NCI-H1436 treated with DMSO at 0.1 percent for 48 hours (cell line): ENCODE measurements at regions not wholly inside any gene's neighbourhood (a gene's known extent, or its start where the extent isn't known, plus 50 kb on each side); places are given as distances from the start of the nearest gene placed in this dataset.

Source experiments
- DNase-seq: peaks from one replicate; lab custom pipeline; 2025; lab: John Stamatoyannopoulos, UW

DNA sequence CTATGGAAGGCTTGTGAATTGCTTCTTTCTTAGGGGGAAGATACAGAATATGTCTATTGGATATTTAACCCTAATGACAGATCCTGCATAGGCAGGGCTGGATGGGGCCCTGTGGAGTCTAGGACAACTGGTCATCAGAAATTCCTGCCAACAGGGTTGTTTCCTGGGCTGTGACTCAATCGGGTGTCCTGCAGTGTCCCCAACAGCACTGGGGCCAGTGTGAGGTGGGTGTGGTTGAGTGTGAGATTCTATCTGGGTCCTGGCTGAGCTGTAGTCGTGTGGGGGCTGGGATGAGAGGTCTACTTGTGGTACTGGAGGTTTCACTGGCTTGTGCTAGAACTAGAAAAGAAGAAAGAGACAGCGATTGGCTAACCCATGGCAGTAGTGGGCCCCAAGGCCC, 87.3 kb upstream of the WDR1 start:
- no peak for DNase-seq

DNA sequence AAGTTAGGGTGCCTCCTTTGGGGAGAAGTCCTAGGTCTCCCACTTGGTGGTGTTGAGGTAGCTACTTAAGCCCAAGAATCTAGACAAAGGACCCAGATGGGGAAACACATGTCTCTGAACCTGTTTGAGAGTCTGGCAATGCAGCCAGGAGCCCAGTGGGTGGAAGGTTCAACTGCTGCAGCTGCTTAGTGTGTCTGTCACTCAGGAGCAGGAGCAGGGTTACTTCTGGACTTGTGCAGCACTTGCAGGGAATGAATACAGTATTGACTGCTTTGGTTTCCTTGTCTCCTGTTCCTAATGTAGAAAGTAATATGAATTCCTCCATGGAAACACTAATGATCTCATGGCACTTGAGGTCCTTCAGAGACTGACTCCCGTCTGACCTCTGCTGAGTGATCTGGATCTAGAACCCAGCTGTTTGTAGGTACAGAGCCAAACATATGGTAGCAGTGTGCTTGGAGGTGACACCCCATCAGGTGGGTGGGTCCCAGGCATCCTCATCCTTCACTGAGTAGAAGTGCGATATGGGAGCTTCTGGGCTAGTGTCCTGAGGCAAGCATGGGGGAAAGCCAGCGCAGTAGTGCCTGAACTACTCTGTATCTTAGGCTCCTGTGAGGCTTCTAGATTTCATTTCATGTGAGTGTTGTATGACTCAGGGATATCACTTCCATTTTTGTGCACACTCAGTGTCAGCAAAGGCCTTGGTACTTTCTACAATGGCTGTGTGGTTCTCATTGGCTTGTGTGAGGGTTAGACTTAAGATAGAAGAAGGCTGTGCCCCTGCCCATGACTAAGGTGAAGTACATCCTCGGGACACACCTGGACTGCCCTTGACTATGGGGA, 85.0 kb upstream of the WDR1 start:
- no peak for DNase-seq

DNA sequence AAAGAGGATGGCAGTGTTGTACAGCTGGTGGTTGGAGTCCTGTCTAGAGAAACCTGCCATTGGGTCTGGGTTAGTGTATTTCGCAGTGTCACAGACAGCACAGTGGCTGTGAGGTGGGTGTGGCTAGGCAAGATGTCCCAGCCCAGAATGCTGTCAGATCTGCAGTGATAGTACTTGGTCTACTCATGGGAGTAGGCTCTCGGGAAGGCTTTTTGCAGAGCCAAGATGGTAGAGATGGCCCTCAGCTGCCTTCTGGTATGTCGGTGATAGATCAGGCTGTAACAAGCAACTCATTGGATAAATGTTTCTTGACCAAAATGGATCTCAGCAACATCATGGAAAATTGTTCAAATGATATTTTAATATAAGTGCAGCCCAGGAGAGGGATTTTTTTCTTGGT, 84.3 kb upstream of the WDR1 start:
- no peak for DNase-seq

DNA sequence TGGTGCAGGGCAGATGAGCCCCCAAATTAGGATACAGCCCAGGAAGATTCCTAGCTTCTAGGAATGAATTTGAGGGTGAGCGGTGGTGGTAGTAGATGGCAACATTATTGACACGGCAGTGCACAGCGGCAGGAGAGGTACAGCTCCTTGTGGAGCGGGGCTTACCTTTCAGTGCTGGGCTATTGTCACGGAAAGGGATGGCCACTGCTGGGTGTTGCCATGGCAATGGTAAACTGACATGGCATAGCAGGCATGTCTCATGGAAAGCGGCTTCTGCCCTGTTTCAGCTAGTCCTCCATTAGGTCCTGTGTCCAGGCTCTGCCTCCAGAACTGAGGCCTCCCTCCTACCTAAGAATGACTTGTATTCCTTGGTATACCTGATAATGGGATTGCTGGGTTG, 81.8 kb upstream of the WDR1 start:
- DNase-seq: no peak

DNA sequence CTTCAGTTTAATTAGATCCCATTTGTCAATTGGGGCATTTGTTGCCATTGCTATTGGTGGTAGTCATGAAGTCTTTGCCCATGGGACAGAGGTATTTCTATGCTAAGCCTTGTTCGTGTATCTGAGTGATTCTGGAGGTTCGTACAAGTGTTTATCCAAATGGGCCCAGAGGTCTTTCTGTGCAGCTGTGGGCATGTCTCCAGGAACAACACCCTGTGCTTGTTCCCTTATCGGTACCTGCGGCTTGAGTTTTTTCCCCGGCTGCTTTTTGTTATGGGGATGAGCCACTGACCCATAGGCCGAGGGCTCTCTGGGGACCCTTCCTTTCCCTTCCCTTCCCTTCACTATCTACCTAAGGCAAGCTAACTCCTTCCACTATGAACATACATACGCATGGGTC, 81.4 kb upstream of the WDR1 start:
- DNase-seq: no peak

DNA sequence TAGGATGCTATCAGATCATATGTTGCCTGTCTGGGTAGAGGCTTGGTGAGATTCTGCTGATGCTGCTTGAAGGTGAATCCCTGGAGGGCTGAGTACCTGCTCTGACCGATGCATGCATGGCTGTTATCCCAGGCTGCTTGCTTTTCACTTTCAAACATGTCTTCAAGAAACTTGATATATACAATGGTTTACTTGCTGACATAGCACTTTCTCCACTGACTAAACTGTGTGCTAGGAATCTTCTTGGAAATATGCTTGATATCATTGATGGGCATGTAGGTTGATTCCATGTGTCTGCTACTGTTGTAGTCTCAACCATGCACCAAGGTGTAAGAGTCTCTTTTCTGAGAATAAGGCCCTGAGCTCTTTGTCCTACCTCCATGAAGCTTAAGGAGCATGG, 79.6 kb upstream of the WDR1 start:
- DNase-seq: no peak

DNA sequence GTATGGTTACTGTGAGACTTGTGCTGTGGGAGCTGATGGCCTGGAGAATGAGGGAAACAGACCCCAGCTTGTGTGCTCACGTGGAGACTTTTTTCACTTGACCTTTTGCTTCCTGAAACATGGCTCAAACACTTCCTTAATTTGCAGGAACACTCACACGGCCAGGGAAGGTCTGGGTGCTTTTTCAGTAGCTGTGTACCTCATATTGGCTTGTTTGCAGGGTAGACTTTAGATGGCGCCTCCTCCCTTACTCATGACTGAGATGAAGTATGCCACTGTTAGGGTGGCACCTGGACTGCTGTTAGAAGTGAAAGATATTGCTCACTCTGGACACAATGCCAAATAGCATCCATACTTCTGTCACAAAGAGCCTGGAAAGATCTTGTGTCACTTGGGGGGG, 75.7 kb upstream of the WDR1 start:
- DNase-seq: no peak

DNA sequence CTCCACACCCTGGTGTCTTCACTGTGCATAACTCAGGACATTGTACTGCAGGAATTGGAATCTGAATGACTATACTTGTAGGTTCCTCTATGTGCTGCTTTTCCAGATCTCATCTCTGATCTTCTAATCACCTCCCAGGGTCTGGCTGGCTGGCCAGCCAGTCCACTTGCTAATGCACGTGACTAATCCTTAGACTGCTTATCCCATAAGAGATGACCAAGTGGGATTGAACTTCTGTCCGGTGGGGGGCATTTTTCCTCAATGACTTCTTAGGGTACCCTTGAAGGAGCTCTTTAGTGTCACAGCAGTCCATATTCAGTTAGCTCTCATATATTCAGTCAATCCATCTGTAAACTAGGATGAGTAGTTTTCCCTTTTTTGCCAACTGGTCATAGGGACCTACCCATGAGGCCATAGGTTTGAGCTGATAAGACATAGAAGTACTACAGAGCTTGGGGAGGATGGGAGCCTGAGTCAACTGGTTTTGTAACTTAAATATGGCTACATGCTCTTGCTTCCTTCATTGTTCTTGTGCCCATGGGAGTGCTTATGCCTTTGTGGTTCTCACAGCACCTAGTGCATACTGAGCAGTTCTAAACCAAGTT, 71.9 kb upstream of the WDR1 start:
- DNase-seq: no peak

DNA sequence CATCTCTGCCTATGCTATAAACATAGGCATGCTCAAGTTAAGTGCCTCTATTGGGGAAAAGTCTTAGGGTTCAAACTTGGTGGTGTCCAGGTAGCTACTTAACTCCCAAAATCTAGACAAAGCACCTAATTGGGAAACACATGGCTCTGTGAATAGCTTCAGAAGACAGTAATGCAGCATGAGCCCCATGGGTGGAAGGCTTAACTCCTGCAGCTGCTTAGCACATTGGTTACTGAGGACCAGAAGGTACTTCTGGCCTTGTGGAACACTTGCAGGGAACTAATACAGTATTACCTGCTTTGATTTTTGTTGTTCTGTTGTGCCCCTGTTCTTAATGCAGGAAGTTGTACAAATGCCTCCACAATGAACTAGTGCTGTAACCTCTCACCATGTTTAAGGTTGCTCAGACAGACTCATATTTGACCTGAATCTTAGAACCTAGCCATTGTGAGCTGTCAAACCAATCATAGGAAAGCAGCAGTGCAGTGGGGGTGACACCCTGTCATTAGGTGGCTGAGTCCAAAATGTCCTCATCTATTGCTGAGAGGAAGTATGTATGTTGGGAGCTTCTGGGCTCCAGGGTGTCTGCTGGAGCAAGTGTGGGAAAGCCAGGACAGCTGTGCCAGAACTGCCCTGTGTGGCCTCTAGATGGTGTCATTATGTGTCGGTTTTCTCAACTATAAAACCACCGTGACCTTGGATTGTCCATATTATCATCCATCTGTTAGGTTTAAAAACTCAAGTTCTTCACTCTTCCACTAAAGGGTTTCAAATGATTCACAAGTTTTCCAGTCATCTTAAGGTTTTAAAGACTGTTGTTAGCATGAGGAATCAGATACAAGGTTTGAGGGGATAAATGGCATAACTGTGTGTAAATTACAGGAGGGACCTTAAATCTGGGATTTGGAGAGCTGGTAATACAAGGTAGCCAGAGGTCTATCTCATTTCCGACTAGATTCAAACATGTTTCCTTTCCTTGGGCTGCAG, 69.9 kb upstream of the WDR1 start:
- DNase-seq: no peak

DNA sequence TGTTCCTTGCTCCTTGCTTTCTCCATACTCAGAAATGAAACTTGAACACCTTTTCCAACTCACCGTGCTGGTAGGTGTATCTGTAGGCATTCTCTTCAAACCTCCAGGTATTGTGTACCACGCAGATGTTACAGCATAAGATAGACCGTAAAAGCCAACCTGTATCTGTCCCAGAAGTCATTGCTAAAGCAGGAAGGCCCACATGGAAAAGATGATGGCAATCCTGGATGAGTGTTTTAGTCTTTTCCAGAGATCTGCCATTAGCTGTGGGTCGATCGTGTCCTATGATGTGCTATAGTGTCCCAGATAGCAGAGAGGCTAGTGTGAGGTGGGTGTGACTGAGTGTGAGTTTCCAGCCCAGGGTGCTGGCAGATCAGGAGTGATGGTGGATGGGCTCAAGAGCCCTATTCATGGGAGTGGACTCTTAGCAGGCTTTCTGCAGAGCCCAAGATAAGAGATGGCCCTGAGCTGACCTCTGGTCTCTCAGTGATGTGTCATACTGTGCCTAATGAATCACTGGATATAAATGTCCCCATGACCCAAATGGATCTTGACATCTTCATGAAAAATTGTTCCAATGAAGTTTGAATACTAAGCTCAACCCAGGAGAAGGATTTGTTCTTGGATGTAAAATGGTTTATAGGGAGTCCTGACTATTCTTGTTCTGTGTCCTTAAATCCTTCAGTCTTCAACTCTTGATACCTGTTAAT, 69.1 kb upstream of the WDR1 start:
- DNase-seq: no peak

DNA sequence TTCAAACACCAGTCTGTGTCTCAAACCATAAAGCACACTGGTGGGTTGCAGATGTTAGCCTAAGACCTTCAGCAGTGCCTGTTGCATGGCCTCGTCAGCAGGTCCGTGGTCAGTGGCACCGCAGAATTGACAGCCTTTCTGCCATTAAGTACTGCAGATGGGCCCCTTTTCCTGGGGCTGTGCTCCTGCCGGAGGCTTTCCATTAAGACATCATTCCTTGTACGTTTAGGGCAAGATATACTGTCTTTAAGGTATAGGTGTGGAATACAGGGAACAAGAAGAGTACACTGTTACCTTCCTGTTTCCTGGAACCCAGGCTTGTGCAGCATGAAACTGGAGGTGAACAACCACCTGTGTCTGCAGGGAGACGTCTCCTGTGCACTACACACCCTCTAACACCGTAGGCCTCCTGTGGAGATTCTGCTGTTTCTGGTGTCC, 67.9 kb upstream of the WDR1 start:
- no peak for DNase-seq

DNA sequence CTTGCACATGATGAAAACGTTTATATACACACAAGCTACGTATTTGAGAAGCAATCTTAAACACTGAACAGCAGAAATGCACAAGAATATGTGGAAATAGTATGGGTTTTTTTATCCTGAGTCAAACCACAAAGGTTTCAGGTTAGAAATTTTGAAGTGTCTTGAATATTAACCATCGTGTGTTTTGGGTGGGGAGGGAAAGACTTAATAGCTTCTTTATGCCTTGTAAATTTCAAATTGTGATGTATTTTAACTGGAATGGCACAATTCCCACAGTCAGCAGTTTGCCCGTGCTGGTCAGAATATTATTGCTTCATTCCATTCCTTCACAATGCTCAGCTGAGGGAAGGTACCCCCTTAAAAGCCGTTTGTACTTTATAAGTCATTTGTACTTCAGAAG, 67.4 kb upstream of the WDR1 start:
- no peak for DNase-seq

DNA sequence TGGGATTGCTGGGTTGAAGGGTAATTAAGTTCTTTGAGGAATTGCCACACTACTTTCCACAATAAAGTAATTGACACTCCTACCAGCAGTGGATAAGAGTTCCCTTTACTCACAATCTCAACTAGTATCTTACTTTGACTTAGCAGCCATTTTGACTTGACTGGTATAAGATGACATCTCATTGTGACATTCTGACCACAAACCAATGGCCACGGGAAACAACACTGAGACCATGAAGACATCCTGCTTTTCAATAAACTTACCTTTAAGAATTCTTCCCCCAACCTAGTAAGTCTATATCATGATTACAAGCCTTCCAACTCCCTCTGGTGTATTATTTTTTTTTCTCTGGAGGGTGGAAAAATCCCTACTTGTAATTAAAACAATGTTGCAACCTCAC, 66.9 kb upstream of the WDR1 start:
- no peak for DNase-seq

DNA sequence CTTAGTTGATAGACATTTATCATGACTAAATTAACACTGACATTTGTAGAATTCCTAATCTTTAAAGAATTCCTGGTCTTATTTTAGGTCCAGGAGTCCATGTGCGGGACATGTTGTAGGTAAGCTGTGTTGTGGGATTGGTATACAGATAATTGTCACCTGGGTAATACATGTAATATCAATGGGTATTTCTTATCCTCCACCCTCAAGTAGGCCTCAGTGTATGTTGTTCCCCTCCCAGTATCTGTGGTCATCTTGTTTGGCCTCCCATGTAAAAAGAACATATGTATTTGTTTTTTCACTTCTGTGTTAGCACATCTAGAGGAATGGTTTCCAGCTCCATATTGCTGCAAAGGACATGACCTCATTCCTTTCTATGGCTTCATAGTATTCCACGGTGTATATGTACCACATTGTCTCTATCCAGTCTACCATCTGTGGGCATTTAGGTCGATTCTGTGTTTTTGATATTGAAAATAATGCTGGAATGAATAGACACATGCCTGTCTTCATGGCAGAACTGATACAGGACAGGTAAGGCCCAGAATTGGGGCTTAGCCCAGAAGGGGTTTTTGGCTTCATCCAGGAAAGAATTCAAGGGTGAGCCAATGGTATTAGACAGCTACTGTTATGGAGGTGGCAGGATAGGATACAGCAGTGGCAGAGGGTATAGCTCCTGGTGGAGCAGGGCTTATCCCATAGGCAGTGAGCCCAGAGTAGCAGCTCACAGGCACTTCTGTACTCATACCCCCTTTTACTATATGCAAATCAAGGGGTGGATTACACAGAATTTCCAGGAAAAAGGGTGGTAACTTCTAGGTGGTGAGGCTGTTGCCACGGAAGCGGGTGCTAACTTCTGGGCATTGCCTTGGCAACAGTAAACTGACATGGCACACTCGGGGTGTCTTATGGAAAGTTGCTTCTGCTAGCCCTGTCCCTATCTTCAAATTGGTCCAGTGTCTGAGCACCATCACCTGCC, 66.1 kb upstream of the WDR1 start:
- DNase-seq: no peak

DNA sequence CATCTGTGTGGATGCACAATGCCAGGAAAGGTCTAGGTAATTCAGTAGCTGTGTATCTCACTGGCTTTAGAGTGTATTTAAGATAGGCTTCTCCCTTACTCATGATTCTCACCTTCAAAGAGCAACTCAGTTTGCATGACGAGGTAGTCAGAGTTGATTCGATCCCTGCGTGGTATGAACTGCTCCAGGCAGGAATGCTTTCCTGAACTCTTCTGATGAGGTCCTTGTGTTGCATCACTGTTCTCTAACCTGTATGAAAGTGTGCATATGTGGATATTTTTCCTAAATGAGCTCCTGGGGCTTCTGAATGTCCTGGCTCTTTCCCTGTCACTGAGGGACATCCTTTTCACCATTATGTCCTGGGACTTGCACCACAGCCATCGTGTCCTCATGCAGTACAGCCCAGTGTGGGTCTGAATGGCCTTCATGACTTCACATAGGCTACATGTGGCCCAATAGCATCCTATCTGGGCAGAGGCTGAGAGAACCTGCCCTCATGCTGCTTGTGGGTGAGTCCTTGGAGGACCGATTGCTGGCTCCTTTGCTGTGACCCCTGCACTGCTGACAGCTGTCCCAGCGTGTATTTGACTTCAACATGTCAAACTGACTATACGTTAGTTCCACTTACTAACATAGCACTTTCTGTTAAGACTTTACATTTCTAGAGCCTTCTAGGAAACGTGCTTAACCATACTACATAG, 65.3 kb upstream of the WDR1 start:
- no peak for DNase-seq

DNA sequence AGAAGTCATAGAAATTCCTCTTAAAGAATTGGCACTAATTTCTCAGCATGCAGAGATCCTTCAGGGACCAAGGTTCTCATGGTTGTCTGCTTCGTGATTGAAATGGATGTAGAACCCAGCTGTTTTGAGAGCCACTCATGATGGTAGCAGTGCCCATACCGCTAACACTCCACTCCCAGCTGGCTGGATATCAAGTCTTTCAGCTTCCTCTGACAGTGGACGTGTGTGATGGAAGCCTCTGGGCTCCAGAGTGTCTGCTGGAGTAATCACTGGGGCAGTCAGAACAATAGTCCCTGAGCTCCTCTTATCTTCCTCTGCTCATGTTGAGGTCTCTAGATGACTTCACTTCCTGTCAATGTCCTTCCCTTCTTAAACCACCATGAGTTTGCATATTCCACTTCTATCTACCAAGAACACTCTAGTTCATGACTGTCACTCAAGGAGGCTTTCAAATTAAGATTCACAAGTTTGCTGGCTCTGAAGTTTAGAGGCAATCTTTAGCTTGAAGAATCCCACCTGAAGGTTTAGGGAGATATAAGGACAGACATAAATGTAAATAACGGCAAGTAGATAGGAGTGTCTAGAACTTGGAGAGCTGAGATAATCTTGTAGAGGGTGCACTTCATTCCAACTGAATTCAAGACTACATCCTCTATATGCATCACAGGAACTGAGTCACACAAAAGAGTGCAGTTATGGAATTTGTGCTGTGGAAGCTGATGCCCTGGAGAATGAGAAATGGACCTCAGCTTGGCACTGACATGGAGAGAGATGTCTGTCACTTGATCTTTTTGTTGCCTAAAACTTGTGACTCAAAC, 64.5 kb upstream of the WDR1 start:
- no peak for DNase-seq

DNA sequence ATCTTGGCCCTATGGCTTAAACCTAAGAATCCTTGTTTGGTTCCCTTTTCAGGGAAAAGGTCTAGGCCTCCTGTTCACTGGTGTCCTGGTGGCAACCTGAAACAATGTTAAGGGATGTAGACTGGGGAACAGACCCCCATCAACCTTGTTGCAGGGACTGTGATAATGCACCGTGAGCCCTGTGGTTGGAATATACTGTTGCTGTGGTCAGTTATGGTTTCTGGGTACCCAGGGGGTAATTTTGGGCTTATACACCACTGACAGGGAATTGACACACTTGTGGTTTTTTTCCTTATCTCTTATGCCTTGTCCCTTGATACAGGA, 64.0 kb upstream of the WDR1 start:
- DNase-seq: no peak

DNA sequence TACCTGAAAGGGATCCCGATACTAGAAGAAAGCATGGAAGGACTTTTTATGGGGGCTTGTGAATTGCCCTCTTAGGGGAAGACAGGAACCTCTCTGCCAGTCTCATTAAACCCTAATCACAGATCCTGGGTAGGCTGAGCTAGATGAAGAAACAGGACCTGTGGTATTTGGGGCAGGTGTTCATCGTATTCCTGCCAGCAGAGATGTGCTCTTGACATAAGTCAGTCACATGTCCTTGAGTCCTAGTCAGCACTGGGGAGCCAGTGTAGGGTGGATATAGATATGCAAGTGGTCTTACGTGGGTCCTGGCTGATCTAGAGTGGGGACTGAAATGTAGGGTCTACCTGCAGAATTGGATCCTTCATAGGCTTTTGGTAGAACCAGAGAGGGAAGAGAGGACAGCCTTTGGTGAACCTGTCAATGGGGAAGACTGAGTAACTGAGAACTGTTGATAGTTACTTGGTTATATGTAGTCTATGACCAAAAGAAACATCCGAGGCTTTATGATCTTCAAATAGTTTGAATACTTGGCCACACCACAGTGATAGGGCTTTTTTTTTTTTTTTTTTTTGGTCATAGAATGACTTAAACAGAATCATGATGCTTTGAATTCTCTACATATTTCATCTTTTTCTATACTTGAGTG, 63.5 kb upstream of the WDR1 start:
- no peak for DNase-seq

DNA sequence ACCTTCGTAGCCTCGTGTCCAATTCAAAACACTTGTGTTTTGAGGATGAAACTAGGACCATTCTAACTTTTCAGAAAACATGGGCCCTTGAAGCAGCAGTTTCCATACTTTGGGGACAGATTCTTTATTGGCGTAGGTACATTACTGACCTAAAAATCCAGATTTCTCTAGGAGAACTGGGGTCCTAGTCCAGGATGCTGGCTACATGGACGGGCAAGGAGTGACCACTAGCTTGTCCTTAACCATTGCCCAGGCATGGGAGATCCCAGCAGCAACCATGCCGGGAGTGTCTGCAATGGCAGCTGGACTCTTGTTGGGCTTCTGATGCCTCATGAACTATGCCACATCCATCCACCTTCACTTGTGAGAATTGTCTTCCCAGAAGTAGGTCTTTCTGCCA, 62.2 kb upstream of the WDR1 start:
- no peak for DNase-seq
